ENCODE measurements at regions not wholly inside any gene's neighbourhood (a gene's known extent, or its start where the extent isn't known, plus 50 kb on each side); places are given as distances from the start of the nearest gene placed in this dataset.

DNA sequence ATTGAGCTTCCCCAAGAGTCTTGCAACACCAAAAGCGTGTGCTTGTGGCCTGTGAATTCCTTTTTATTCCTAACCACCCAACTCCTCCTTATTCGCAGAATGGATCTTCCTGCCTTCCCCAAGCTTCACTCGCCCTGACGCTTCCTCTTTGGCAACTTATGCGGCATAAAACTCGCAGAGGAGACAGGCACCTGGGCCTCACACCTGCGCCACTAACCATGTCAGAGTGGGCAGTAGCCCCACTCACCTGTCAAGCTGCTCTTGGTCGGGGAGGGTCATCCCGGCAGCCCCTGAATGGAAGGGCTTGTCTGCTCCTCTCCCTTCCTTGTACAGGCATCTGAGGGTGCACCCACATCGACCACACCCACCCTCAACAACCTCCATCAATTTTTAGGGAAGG, 106.9 kb upstream of the GPC1 start:
- H3K27ac ChIP-seq (ENCODE audit: low read length) = no peak overlapping the region
- DNase-seq (no peak), ATAC-seq (no peak)
- no peaks in the 10 kb centered on the region for H3K9me3 ChIP-seq (ENCODE audit: control insufficient read depth, low read length)
- H3K27me3 ChIP-seq (ENCODE audit: control insufficient read depth, insufficient read depth) = no peaks in the 10 kb centered on the region
- no peak overlapping the region for H3K4me3 ChIP-seq (ENCODE audit: low read length)
- WGBS = 87% methylated on average over 10 of the region's 10 CpGs
- intact Hi-C loops (cut with DNase I) = no loop called here
- H3K4me1 ChIP-seq (ENCODE audit: control insufficient read depth, insufficient read depth, low read length) = no peaks in the 10 kb centered on the region

DNA sequence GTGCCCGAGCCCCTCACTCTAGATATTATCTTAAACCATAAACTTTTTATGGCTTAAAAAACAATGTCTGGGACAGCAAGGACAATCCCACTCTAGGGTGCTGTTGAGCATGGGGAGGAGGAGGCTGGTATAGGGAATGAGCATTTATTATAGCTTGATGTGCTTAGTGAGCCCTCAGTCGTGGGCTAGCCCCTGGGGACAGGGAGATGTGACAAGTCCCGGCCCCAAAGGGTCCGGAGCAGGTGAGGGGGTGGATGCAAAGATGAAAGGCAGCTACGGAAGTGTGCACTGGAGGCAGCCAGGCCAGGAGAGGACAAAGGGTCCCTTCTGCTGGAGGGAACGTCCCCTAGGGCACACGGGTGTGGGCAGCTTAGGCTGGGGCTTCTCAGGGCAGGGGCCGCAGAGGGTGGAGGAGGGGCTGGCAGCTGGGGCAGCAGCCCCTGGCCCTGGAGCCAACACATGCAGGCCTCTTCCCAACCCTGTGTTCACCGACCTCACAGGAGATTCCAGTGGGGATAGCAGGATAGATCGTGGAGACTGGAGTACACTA, 106.3 kb upstream of the GPC1 start:
- no peak overlapping the region for H3K4me3 ChIP-seq (ENCODE audit: low read length)
- intact Hi-C loops (cut with DNase I) = no loop called here
- ATAC-seq (no peak), DNase-seq (no peak)
- no peaks in the 10 kb centered on the region for H3K9me3 ChIP-seq (ENCODE audit: control insufficient read depth, low read length)
- no peaks in the 10 kb centered on the region for H3K27me3 ChIP-seq (ENCODE audit: control insufficient read depth, insufficient read depth)
- no peaks in the 10 kb centered on the region for H3K4me1 ChIP-seq (ENCODE audit: control insufficient read depth, insufficient read depth, low read length)
- H3K27ac ChIP-seq (ENCODE audit: low read length) = no peak overlapping the region
- WGBS = 83% methylated on average over 10 of the region's 10 CpGs

DNA sequence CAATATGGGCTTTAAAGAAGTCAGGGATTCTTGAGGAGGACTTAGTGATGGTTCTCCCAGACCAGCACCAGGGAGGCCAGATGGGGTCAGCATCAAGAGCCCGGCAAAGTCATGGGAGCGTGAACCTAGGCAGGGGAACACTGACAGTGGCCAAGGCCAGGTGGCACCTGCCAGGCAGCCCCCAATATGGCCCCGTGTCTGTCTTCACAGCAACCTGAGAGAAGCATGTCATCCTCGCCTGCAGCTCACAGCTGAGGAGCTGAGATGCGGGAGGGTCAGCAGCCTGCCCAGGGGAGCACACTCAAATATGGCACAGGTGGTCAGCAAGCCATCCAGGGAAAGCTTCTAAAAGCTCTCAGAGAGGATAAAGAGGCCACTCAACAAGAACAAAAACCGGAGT, 105.7 kb upstream of the GPC1 start:
- Histone ChIP-seq H3K9me3 (ENCODE audit: control insufficient read depth, low read length) (no peaks in the 10 kb centered on the region), H3K4me3 (ENCODE audit: low read length) (no peak overlapping the region), H3K27me3 (ENCODE audit: control insufficient read depth, insufficient read depth) (no peaks in the 10 kb centered on the region), H3K27ac (ENCODE audit: low read length) (no peak overlapping the region), H3K4me1 (ENCODE audit: control insufficient read depth, insufficient read depth, low read length) (no peaks in the 10 kb centered on the region)
- DNase-seq (no peak), ATAC-seq (no peak)
- WGBS = 91% methylated on average over 6 of the region's 6 CpGs
- intact Hi-C loops (cut with DNase I) = no loop called here

GRCh38 chr2:240333985-240334384, 101.5 kb upstream of the GPC1 start:
- Histone ChIP-seq H3K9me3 (ENCODE audit: control insufficient read depth, low read length) (no peaks in the 10 kb centered on the region), H3K4me1 (ENCODE audit: control insufficient read depth, insufficient read depth, low read length) (no peaks in the 10 kb centered on the region), H3K4me3 (ENCODE audit: low read length) (no peak overlapping the region), H3K27me3 (ENCODE audit: control insufficient read depth, insufficient read depth) (no peaks in the 10 kb centered on the region), H3K27ac (ENCODE audit: low read length) (no peak overlapping the region)
- peak; percentile 24 to 35 for ATAC-seq
- peak in 1 of 3 donors; percentile 57 for DNase-seq
- intact Hi-C loops (cut with DNase I) = no loop called here
- WGBS = 51% methylated on average over 7 of the region's 7 CpGs

- no peak for ATAC-seq
- DNase-seq = no peak
- Histone ChIP-seq H3K27me3 (ENCODE audit: control insufficient read depth, insufficient read depth) (no peaks in the 10 kb centered on the region), H3K4me1 (ENCODE audit: control insufficient read depth, insufficient read depth, low read length) (no peaks in the 10 kb centered on the region), H3K4me3 (ENCODE audit: low read length) (no peak overlapping the region), H3K27ac (ENCODE audit: low read length) (no peak overlapping the region), H3K9me3 (ENCODE audit: control insufficient read depth, low read length) (no peaks in the 10 kb centered on the region)
- intact Hi-C loops (cut with DNase I) = no loop called here
- 64% methylated on average over 3 of the region's 3 CpGs for WGBS
These were observed 100.4 kb upstream of the GPC1 start for GRCh38 chr2:240335061-240335460.

DNA sequence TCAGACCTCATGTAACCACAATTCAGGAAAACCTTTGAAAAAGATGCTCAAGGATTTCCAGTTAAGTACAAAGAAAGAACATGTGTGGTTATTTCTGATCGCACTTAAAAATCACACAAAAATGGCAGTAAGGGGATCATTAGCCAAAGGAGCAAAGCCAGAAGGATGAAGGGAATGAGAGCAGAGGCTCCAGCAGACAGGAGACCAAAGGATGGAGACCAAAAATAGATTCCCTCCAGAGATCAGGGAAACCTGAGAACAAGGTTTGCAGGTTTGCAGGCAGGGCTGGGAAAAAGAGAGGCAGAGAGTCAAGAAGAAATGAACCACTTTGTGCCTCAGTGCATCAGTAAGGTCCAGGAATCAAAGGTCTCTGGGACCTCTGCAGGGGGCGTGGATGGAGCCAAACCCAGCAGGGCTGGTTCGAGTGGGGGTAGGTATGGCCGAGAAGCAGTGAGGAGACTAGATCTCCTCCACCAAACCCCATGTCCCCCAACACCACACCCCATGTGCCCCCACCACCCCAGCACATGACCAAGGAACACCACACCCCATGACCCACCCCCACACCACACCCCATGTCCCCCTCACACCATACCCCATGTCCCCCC, 98.5 kb upstream of the GPC1 start:
- Histone ChIP-seq H3K4me3 (ENCODE audit: low read length) (no peak overlapping the region), H3K27ac (ENCODE audit: low read length) (no peak overlapping the region), H3K9me3 (ENCODE audit: control insufficient read depth, low read length) (no peaks in the 10 kb centered on the region), H3K4me1 (ENCODE audit: control insufficient read depth, insufficient read depth, low read length) (no peaks in the 10 kb centered on the region), H3K27me3 (ENCODE audit: control insufficient read depth, insufficient read depth) (no peaks in the 10 kb centered on the region)
- 93% methylated on average over 4 of the region's 4 CpGs for whole genome bisulfite sequencing
- intact Hi-C loops (cut with DNase I) = no loop called here
- no peak for ATAC-seq
- DNase-seq = no peak

- no peak for ATAC-seq
- intact Hi-C loops (cut with DNase I) = no loop called here
- Histone ChIP-seq H3K9me3 (ENCODE audit: control insufficient read depth, low read length) (no peaks in the 10 kb centered on the region), H3K27ac (ENCODE audit: low read length) (no peak overlapping the region), H3K27me3 (ENCODE audit: control insufficient read depth, insufficient read depth) (no peaks in the 10 kb centered on the region), H3K4me3 (ENCODE audit: low read length) (no peak overlapping the region), H3K4me1 (ENCODE audit: control insufficient read depth, insufficient read depth, low read length) (no peaks in the 10 kb centered on the region)
- DNase-seq = no peak
- 80% methylated on average over 2 of the region's 2 CpGs for WGBS
These were observed 97.2 kb upstream of the GPC1 start for GRCh38 chr2:240338274-240338673.

DNA sequence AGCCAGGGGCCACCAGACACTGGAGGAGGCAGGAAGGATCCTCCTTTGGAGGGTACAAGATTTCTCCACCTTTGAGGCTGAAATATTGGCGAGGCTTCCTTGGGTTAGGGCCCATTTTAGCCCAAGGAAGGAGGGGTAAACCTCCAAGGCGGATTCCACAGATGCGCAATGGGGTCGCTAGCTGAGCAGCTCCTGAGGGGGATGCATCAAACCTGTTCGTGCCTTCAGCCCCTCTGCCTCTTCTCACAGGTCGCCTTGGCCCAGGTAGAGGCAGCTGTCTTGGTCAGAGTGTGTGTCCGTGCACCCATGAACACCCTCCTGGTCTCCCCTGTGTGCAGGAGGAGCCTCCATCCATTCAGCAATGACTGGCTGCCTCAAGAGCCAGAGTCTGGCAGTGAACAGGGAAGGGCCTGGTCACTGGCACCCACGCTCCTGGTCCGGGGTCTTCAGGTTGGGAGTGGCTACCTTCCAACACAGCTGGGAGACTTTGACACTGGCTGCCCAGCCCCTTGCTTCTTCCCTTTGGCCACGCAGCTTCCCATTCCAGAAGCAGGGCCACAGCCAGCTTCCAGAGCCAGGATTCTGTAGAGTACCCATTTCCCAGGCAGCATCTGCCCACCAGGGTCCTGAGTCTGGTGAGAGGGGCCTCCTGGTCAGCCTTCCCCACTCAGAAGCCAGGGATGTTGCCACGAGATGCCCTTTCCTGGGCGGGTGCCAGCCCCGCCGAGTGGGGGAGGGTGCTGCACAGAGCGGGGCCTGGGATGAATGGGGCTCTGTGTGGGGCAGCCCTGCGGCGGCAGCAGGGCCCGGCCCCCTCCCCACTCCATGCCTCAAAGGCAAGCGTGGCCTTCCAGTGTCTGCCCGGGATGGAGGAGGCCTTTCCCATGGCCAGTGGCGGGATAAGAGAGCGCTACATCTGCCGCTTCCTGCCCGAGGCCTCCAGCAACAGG, 95.8 kb upstream of the GPC1 start:
- no peak overlapping the region for H3K27ac ChIP-seq (ENCODE audit: low read length)
- ATAC-seq (peak; percentile 30 to 54), DNase-seq (no peak)
- H3K4me3 ChIP-seq (ENCODE audit: low read length) = no peak overlapping the region
- H3K9me3 ChIP-seq (ENCODE audit: control insufficient read depth, low read length) = no peaks in the 10 kb centered on the region
- WGBS = 83% methylated on average over 24 of the region's 24 CpGs
- intact Hi-C loops (cut with DNase I) = loop anchor here in 1 of 4 donors (10.0 kb wide), 1 partner anchor 105 kb away; no protein-coding TSS in a partner anchor
- no peaks in the 10 kb centered on the region for H3K27me3 ChIP-seq (ENCODE audit: control insufficient read depth, insufficient read depth)
- H3K4me1 ChIP-seq (ENCODE audit: control insufficient read depth, insufficient read depth, low read length) = no peaks in the 10 kb centered on the region

DNA sequence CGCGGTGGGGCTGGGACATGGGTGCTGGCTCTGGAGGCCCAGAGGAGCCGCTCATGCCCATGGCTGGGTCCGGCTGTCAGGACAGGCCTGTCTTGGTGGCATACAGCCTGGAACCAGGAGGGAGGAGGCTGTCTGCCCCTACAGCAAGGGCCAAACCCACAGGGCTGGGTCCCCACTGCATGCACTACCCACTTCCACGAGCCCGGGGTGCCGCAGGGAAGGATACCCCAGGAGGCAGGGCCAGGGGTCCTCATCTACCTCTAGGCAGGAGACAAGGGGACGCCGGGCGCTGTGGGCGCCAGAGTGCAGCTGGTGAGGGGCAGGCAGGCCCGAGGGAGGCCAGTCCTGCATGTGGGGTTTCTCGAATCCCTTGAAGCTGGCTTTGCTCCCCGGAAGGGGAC, 95.1 kb upstream of the GPC1 start:
- WGBS = 91% methylated on average over 14 of the region's 14 CpGs
- intact Hi-C loops (cut with DNase I) = loop anchor here in 1 of 4 donors (10.0 kb wide), 1 partner anchor 106 kb away; no protein-coding TSS in a partner anchor
- Histone ChIP-seq H3K27me3 (ENCODE audit: control insufficient read depth, insufficient read depth) (no peaks in the 10 kb centered on the region), H3K4me1 (ENCODE audit: control insufficient read depth, insufficient read depth, low read length) (no peaks in the 10 kb centered on the region), H3K4me3 (ENCODE audit: low read length) (no peak overlapping the region), H3K27ac (ENCODE audit: low read length) (no peak overlapping the region), H3K9me3 (ENCODE audit: control insufficient read depth, low read length) (no peaks in the 10 kb centered on the region)
- ATAC-seq (no peak), DNase-seq (no peak)

DNA sequence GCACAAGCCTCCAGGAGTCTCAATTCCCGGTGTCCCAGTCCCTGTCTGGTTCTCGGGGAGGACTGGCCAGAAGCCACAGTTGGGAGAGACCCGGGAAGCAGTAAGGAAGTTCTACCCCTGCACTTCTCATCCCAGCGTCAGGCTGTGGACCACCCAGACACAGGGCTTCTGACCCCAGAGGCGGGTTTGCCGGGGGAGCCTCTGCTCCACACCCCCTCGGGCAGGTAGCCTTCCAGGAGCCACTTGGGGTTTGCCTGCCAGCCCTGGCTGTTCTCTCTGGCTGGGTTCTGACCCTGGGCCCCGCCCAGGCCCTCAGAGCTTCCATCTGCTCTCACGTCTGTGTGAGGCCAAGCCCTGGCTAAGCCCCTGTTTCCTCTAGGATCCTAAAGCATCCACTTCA, 94.4 kb upstream of the GPC1 start:
- ATAC-seq = peak in 1 of 2 donors; percentile 13
- 62% methylated on average over 9 of the region's 9 CpGs for WGBS
- no peak for DNase-seq
- H3K27me3 ChIP-seq (ENCODE audit: control insufficient read depth, insufficient read depth) = no peaks in the 10 kb centered on the region
- no peak overlapping the region for H3K4me3 ChIP-seq (ENCODE audit: low read length)
- no peaks in the 10 kb centered on the region for H3K4me1 ChIP-seq (ENCODE audit: control insufficient read depth, insufficient read depth, low read length)
- no peak overlapping the region for H3K27ac ChIP-seq (ENCODE audit: low read length)
- H3K9me3 ChIP-seq (ENCODE audit: control insufficient read depth, low read length) = no peaks in the 10 kb centered on the region
- intact Hi-C loops (cut with DNase I) = loop anchor here in 1 of 4 donors (10.0 kb wide), 1 partner anchor 106 kb away; no protein-coding TSS in a partner anchor

DNA sequence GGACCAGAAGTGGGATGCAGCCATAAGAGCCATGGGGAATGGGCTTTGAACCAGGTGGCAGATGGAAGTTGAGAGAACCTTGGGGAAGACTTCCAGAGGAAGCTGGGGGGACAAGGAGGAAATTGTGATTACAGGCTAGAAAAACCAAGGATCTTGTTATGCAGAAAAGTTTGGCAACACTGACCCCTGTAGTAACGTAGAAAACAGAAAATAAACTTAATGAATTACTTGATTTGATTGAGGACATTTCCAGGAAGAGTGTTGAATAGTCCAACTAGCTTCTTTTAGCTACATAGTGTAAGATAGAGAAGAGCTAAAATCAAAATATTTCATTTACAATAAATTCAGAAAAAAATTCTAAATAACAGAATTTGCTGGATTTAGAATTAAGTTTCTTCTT, 91.9 kb upstream of the GPC1 start:
- no peak overlapping the region for H3K4me3 ChIP-seq (ENCODE audit: low read length)
- H3K27me3 ChIP-seq (ENCODE audit: control insufficient read depth, insufficient read depth) = no peaks in the 10 kb centered on the region
- no peaks in the 10 kb centered on the region for H3K9me3 ChIP-seq (ENCODE audit: control insufficient read depth, low read length)
- intact Hi-C loops (cut with DNase I) = loop anchor here in 1 of 4 donors (10.0 kb wide), 1 partner anchor 109 kb away; no protein-coding TSS in a partner anchor
- H3K27ac ChIP-seq (ENCODE audit: low read length) = no peak overlapping the region
- DNase-seq (no peak), ATAC-seq (no peak)
- WGBS = 46% methylated on average over 1 of the region's 1 CpG
- no peaks in the 10 kb centered on the region for H3K4me1 ChIP-seq (ENCODE audit: control insufficient read depth, insufficient read depth, low read length)

All from right cardiac atrium (tissue), 5 donors.